HG03469 (cell line): ENCODE measurements at regions not wholly inside any gene's neighbourhood (a gene's known extent, or its start where the extent isn't known, plus 50 kb on each side); places are given as distances from the start of the nearest gene placed in this dataset.
"Not testable (repeated sequence)": the region's sequence is repeated elsewhere in the genome, so short reads cannot be mapped to it uniquely, and the experiment has no call there.

Experiments used
- ATAC-seq: cut with Tn5 transposase; IDR thresholded peaks from one replicate; pipeline ENCODE4 v1.9.1; 2021; ENCODE audit warnings: mild to moderate bottlenecking, moderate library complexity, moderate number of reproducible peaks; ENCODE audit not compliant: unreplicated experiment

DNA sequence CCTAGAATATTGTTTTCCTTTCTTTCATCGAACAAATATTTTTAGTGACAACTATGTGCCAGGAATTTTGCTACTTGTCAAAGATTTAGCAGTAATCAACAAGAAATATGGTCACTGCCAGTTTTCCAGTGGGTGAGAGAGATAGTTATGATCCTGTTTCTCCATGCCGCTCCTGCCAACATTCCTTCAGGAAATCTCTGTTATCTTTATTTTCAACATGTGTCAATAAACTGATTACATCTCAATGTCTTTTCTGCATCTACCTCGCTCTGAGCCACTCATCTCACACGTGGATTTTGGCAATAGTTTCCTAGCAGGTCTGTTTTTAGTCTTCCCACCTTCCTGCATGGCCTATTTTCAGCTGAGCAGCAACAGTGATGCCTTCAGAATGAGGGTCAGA, 650.0 kb upstream of the STXBP6 start:
- no peak for ATAC-seq

GRCh38 chr14:25698111-25698510, 648.2 kb upstream of the STXBP6 start:
- ATAC-seq: no peak

- no peak for ATAC-seq
Measured at GRCh38 chr14:25696176-25696575, 646.2 kb upstream of the STXBP6 start.

DNA sequence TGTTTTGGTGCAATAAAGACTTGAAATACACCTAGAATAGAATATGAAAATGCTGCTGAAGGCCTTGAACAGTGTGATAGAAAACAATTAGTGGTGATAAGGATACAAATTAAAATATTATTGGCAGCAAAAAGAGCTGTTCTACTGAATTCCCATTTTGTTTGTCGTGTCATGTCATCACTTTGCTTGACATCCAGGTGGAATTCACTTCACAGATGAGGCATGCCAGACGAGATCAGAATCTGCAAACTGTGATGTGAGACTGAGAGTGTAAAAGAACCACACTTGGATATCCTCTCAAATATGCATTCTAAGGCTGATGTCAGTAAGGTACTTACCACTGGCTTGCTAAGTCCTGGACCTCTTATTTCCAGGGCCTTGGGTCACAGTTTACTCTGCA, 635.1 kb upstream of the STXBP6 start:
- ATAC-seq: no peak

- no peak for ATAC-seq
Measured at GRCh38 chr14:25680934-25681333, 631.0 kb upstream of the STXBP6 start.

GRCh38 chr14:25680511-25680910, 630.6 kb upstream of the STXBP6 start:
- not testable (repeated sequence) for ATAC-seq

- ATAC-seq: no peak
Measured at GRCh38 chr14:25677111-25677510, 627.2 kb upstream of the STXBP6 start.

- no peak for ATAC-seq
Measured at GRCh38 chr14:25667387-25667786, 617.4 kb upstream of the STXBP6 start.

- no peak for ATAC-seq
Measured at GRCh38 chr14:25666877-25667276, 616.9 kb upstream of the STXBP6 start.

GRCh38 chr14:25658988-25659387, 609.0 kb upstream of the STXBP6 start:
- ATAC-seq: no peak

DNA sequence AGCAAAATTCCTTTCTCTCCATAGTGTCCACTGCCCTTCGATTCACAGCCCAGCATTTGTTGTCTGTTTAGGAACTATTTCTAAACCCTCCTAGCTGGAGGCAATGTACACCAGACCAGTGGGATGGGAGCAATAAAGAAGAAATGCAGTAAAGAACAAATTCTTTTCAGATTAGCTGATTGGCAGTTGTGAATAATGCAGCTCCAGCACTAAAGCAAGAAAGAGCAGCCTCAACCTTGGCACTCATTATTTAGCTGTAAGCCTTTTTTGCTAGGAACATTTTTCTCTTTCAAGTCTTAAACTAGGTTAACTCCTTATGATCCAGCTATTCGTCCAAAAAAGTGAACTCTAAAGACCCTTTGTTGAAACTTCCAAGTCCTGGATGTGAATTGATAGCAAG, 580.5 kb upstream of the STXBP6 start:
- ATAC-seq: no peak

- ATAC-seq: no peak
Measured at GRCh38 chr14:25628978-25629377, 579.0 kb upstream of the STXBP6 start.

- ATAC-seq: no peak
Measured at GRCh38 chr14:25628390-25628789, 578.4 kb upstream of the STXBP6 start.

DNA sequence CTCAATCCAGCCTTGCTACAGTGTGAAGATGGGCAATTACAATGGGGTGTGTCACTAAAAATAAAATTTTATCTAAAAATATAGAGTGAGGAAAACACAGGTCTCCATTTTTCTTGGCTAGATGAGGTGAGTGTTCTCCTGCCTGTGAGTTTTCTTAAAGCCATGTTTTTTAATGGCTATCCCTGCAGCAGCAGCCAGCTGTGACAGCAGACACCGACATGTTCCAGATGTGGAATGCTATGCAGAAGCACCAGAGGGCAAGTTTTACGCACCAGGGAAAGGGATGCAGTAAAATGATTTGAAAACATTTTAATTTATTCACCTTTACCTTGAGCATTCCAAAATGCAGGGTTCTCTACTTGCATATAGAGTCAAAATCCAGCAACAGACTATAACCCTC, 577.0 kb upstream of the STXBP6 start:
- no peak for ATAC-seq

DNA sequence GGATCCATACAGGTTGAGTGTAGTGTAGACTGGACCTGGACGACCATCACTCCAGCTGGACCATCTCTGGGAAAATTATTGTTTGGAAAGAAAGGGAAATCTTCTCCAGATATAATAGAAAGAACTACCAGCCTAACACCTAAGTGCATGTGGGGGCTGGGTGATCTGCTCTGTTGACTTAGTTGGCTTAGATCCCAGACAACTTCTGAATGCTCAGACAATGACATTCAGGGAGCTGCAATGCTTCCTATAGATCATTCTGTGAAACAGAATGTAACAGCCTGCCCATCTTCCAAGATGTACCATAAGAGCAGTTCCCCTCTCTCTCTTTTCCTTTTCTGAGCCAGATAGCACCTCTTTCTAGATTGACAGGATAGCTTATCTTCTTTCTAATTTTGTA, 572.8 kb upstream of the STXBP6 start:
- ATAC-seq: no peak

- no peak for ATAC-seq
Measured at GRCh38 chr14:25620515-25620914, 570.6 kb upstream of the STXBP6 start.

DNA sequence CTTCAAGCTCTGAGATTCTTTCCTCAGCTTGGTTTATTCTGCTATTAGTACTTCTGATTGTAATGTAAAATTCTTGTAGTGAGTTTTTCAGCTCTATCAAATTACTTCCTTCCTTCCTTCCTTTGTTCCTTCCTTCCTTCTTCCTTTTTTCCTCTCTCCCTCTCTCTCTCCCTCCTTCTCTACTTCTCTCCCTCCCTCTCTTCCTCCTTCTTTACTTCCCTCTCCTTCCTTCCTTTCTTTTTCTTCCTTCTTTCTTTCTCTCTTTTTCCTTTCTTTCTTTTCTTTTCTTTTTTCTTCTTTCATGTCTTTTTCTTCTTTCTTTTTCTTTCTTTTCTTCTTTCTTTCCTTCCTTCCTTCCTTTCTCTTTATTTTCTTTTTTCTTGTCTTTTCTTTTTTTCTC, 565.2 kb upstream of the STXBP6 start:
- no peak for ATAC-seq

DNA sequence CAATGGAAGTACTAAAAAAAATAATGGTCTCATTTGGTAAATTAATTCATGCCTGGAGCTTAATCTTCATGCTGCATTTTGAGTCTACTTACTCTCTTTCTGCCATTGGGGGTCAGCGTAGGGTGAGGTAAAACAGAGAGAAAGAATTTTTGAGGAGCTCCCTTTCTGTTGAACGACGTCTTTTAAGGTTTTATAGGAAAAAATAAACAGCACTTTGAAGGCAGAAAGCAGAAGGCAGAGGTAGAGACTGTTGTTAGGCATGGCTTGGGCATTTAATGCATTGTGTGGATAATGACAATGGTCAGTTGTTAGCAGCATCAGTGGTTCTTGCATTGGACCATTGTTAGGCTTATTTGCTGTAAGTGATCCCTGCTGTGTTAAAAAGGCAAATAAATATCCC, 557.2 kb upstream of the STXBP6 start:
- no peak for ATAC-seq

DNA sequence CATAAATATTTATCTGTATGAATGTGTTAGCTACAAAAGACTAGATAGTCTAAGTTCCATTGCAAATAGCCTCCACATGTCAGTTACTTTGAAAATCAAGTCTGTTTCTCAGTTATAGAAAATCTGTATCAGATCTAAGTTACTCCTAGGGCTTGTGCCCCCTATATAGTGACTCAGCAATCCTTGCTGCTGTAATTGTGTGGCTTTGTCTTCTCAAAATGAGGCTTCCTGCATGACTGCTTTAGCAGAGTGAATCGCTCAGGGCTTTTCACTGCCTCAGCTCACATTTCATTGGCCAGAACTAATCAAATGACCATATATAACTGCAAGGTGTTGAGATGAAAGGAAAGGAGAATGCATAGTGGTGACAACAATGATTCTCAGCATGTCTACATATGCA, 552.2 kb upstream of the STXBP6 start:
- no peak for ATAC-seq

DNA sequence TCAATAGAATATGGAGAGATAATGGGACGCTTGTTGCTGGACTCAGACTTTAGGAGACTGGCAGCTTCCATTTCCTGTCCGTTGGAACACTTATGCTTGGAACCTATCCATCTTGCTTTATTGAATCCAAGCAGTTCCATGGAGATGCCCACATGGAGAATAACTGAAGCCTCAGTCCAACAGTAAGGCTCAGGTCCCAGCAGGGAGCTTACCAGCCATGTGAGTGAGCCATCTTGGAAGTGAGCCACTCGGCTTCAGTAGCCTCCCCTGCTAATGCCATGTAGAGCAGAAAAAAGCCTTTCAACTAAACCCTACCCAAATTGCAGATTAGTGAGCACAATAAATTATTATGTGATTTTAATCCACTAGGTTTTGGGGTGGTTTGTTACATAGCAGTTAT, 538.8 kb upstream of the STXBP6 start:
- ATAC-seq: no peak

- no peak for ATAC-seq
Measured at GRCh38 chr14:25574628-25575325, 524.8 kb upstream of the STXBP6 start.

- ATAC-seq: no peak
Measured at GRCh38 chr14:25570483-25570882, 520.5 kb upstream of the STXBP6 start.

DNA sequence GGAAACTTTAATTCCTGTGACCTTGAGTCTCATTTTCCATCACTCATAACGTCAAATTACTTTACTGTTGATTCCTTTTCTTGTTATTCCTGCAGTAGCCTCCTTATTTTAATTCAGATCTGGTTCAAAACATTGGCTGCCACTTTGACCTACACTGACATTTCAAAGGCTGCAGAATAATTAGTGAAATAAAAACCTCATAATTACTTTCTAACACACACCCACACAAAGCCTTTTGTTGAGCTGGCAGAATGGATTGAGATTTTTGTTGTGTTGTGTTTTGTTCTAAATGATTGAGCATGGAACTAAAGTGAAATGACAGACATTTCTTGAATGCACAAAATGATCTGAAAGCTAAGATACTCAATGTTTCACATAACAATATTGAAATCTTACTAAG, 507.5 kb upstream of the STXBP6 start:
- ATAC-seq: no peak
